Panc1 (cell line): ENCODE measurements at regions not wholly inside any gene's neighbourhood (a gene's known extent, or its start where the extent isn't known, plus 50 kb on each side); places are given as distances from the start of the nearest gene placed in this dataset.

Experiments
- ATAC-seq: fragments of 200-7000 bp; cut with Tn5 transposase; 2 replicates; pipeline ENCODE4 v1.9.1; 2020; ENCODE audit warnings: mild to moderate bottlenecking, moderate library complexity
- BruUV-seq: library from RNA; stranded (reverse); fragments of 400-500 nt; replicated peaks from 2 replicates; lab custom pipeline; 2021; lab: Mats Ljungman, UMichigan
- CTCF ChIA-PET: fragments of 300-600 bp; sonication (Branson Sonifier 250); formaldehyde crosslinking; loops from one replicate; lab custom pipeline; 2022; ENCODE audit warnings: antibody characterized with exemption; lab: Charles Lee
- POLR2A ChIA-PET: fragments of 300-600 bp; sonication (Branson Sonifier 250); formaldehyde crosslinking; loops from one replicate; lab custom pipeline; 2022; ENCODE audit warnings: antibody characterized with exemption; lab: Charles Lee
- DNase-seq: peaks from one replicate; pipeline ENCODE4 v3.0.0-alpha.2; 2010; ENCODE audit warnings: low read depth, low spot score
- H3K27ac ChIP-seq: 2 replicates; pipeline ENCODE4 v1.5.1; 2011; ENCODE audit warnings: mild to moderate bottlenecking, low read length, inconsistent platforms
- H3K27me3 ChIP-seq: fragments of 200-500 bp; sonication (Bioruptor generic); 2 replicates; pipeline ENCODE4 v1.6.0; 2014; ENCODE audit warnings: low read length, inconsistent platforms; ENCODE audit not compliant: control insufficient read depth, insufficient read depth
- H3K36me3 ChIP-seq: fragments of 200-500 bp; sonication (Bioruptor generic); 2 replicates; pipeline ENCODE4 v1.5.1; 2014; ENCODE audit warnings: inconsistent platforms, mild to moderate bottlenecking, low read length, moderate library complexity; ENCODE audit not compliant: control insufficient read depth, insufficient read depth
- H3K4me1 ChIP-seq: 2 replicates; pipeline ENCODE4 v1.5.1; 2011; ENCODE audit warnings: inconsistent platforms, mild to moderate bottlenecking, low read length, moderate library complexity; ENCODE audit not compliant: control insufficient read depth, insufficient read depth
- H3K4me3 ChIP-seq, 2 experiments: 2 replicates each; pipeline ENCODE4 v1.5.1; 2011 to 2012; ENCODE audit warnings: low read depth in 2 of 2, low read length in 2 of 2, mild to moderate bottlenecking in 2 of 2, inconsistent platforms in 1 of 2, moderate library complexity in 1 of 2
- H3K9me3 ChIP-seq: fragments of 200-500 bp; sonication (Bioruptor generic); 2 replicates; pipeline ENCODE4 v1.5.1; 2014; ENCODE audit warnings: low read depth, mild to moderate bottlenecking, inconsistent platforms, low read length, moderate library complexity; ENCODE audit not compliant: control insufficient read depth, insufficient read depth
- CTCF ChIP-seq: fragments of 450-650 bp; IDR thresholded peaks from 2 replicates; pipeline ENCODE4 v1.5.1; 2017; ENCODE audit warnings: mild to moderate bottlenecking
- POLR2AphosphoS5 ChIP-seq: IDR thresholded peaks from 2 replicates; pipeline ENCODE4 v1.6.1; 2012; ENCODE audit warnings: mild to moderate bottlenecking, low read depth, low read length, moderate library complexity
- REST ChIP-seq, 2 experiments: IDR thresholded peaks; 2 replicates each; pipeline ENCODE4 v1.6.1; 2011 to 2012; ENCODE audit warnings: low read depth in 2 of 2, control low read depth in 1 of 2, low read length in 1 of 2, mild to moderate bottlenecking in 1 of 2, moderate library complexity in 1 of 2; ENCODE audit not compliant: insufficient read depth in 1 of 2
- SIN3A ChIP-seq: IDR thresholded peaks from 2 replicates; pipeline ENCODE4 v1.6.1; 2012; ENCODE audit warnings: low read depth, mild to moderate bottlenecking, low read length, moderate library complexity, borderline replicate concordance; ENCODE audit not compliant: insufficient read depth
- TCF7L2 ChIP-seq: IDR thresholded peaks from 2 replicates; pipeline ENCODE4 v1.6.1; 2011; ENCODE audit warnings: mild to moderate bottlenecking, low read depth, low read length, inconsistent platforms
- in situ Hi-C: cut with HindIII; loops from 2 replicates; pipeline ENCODE4 v1.10.0; 2016; ENCODE audit warnings: low sequenced_read_pairs, low pct_unique_long_range_greater_than_20kb
- intact Hi-C: fragments of 100-400 bp; cut with micrococcal nuclease; formaldehyde crosslinking; loops from one replicate; pipeline ENCODE4 v1.10.0; 2022; ENCODE audit not compliant: unreplicated experiment

- DNase-seq (no peak), ATAC-seq (no peak)
- Histone ChIP-seq H3K4me1 (no peaks in the 10 kb centered on the region), H3K4me3 (no peak overlapping the region), H3K36me3 (no peaks in the 10 kb centered on the region), H3K27ac (no peak overlapping the region), H3K27me3 (no peaks in the 10 kb centered on the region), H3K9me3 (no peaks in the 10 kb centered on the region)
- TF ChIP-seq REST (IDR thresholded peaks at IDR 0.05; ENCODE audit: insufficient read depth in 1 of 2, low read depth in 2 of 2, low read length in 1 of 2) (no peak), CTCF (no peak), POLR2AphosphoS5 (no peak), SIN3A (no peak), TCF7L2 (no peak)
- ChIA-PET CTCF (no interaction called here), POLR2A (no interaction called here)
- intact Hi-C loops = no loop called here
- no TSS peak for BruUV-seq
- in situ Hi-C loops = no loop called here
These were observed 1602.3 kb downstream of the C4orf33 start for GRCh38 chr4:130698251-130698650.

GRCh38 chr4:130699004-130699403 is 1603.1 kb downstream of the C4orf33 start:
- intact Hi-C loops = no loop called here
- ChIA-PET POLR2A (no interaction called here), CTCF (no interaction called here)
- no peak for ATAC-seq
- no peak for DNase-seq
- Histone ChIP-seq H3K4me1 (no peaks in the 10 kb centered on the region), H3K27ac (no peak overlapping the region), H3K9me3 (no peaks in the 10 kb centered on the region), H3K27me3 (no peaks in the 10 kb centered on the region), H3K4me3 (no peak overlapping the region), H3K36me3 (no peaks in the 10 kb centered on the region)
- in situ Hi-C loops = no loop called here
- BruUV-seq = no TSS peak
- no peak for TF ChIP-seq REST (IDR thresholded peaks at IDR 0.05; ENCODE audit: insufficient read depth in 1 of 2, low read depth in 2 of 2, low read length in 1 of 2)
- no peak for TF ChIP-seq CTCF
- TF ChIP-seq SIN3A = no peak
- TF ChIP-seq TCF7L2 = no peak
- TF ChIP-seq POLR2AphosphoS5 = no peak
